ENCODE measurements at regions not wholly inside any gene's neighbourhood (a gene's known extent, or its start where the extent isn't known, plus 50 kb on each side); places are given as distances from the start of the nearest gene placed in this dataset.

GRCh38 chr13:86757236-86757978 is 913.8 kb upstream of the SLITRK5 start (continued):
- TF ChIP-seq ZNF704 (CRISPR knock-in tag; IDR thresholded peaks at IDR 0.05; ENCODE audit: borderline replicate concordance) (no peak), YY1 (IDR thresholded peaks at IDR 0.05; ENCODE audit: insufficient read depth, insufficient replicate concordance, low read depth, low read length) (no peak), RELA (CRISPR knock-in tag; IDR thresholded peaks at IDR 0.05) (no peak), HES4 (CRISPR knock-in tag; IDR thresholded peaks at IDR 0.05; ENCODE audit: borderline replicate concordance) (no peak), ZBTB21 (CRISPR knock-in tag; IDR thresholded peaks at IDR 0.05) (no peak), ZNF780A (CRISPR knock-in tag; IDR thresholded peaks at IDR 0.05) (no peak)
- TF ChIP-seq, protein P1, sequence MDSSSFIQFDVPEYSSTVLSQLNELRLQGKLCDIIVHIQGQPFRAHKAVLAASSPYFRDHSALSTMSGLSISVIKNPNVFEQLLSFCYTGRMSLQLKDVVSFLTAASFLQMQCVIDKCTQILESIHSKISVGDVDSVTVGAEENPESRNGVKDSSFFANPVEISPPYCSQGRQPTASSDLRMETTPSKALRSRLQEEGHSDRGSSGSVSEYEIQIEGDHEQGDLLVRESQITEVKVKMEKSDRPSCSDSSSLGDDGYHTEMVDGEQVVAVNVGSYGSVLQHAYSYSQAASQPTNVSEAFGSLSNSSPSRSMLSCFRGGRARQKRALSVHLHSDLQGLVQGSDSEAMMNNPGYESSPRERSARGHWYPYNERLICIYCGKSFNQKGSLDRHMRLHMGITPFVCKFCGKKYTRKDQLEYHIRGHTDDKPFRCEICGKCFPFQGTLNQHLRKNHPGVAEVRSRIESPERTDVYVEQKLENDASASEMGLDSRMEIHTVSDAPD (CRISPR knock-in tag; IDR thresholded peaks at IDR 0.05): no peak

DNA sequence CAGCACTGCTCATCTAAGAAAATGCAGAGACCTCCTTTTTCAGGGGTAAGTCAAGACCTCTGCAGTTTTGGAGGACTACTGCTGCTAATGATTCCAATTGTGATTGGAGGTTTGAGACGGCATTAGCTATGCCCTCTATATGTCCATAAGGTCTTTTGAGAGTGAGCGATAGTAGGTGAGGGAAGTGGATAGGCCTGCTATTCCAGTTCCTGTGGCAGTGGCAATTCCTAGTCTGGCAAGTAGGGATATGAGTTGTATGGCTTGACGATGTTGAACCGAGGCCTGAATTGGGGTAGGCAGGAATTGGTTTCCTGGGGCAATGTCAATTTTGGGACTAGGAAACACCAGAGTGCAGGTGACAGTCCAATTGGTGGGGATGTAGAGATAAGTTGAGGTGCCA is 913.1 kb upstream of the SLITRK5 start:
- TF ChIP-seq ESRRA (CRISPR knock-in tag; IDR thresholded peaks at IDR 0.05; ENCODE audit: low read depth): no peak
- TF ChIP-seq ZNF879 (CRISPR knock-in tag; IDR thresholded peaks at IDR 0.05): no peak
- TF ChIP-seq, protein P2, sequence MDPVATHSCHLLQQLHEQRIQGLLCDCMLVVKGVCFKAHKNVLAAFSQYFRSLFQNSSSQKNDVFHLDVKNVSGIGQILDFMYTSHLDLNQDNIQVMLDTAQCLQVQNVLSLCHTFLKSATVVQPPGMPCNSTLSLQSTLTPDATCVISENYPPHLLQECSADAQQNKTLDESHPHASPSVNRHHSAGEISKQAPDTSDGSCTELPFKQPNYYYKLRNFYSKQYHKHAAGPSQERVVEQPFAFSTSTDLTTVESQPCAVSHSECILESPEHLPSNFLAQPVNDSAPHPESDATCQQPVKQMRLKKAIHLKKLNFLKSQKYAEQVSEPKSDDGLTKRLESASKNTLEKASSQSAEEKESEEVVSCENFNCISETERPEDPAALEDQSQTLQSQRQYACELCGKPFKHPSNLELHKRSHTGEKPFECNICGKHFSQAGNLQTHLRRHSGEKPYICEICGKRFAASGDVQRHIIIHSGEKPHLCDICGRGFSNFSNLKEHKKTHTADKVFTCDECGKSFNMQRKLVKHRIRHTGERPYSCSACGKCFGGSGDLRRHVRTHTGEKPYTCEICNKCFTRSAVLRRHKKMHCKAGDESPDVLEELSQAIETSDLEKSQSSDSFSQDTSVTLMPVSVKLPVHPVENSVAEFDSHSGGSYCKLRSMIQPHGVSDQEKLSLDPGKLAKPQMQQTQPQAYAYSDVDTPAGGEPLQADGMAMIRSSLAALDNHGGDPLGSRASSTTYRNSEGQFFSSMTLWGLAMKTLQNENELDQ (CRISPR knock-in tag; IDR thresholded peaks at IDR 0.05; ENCODE audit: borderline replicate concordance): no peak
- TF ChIP-seq MBD4 (IDR thresholded peaks at IDR 0.05; ENCODE audit: borderline replicate concordance, low read length): no peak
- no peak for TF ChIP-seq ZNF569 (CRISPR knock-in tag; IDR thresholded peaks at IDR 0.05; ENCODE audit: borderline replicate concordance)
- TF ChIP-seq, protein P3, sequence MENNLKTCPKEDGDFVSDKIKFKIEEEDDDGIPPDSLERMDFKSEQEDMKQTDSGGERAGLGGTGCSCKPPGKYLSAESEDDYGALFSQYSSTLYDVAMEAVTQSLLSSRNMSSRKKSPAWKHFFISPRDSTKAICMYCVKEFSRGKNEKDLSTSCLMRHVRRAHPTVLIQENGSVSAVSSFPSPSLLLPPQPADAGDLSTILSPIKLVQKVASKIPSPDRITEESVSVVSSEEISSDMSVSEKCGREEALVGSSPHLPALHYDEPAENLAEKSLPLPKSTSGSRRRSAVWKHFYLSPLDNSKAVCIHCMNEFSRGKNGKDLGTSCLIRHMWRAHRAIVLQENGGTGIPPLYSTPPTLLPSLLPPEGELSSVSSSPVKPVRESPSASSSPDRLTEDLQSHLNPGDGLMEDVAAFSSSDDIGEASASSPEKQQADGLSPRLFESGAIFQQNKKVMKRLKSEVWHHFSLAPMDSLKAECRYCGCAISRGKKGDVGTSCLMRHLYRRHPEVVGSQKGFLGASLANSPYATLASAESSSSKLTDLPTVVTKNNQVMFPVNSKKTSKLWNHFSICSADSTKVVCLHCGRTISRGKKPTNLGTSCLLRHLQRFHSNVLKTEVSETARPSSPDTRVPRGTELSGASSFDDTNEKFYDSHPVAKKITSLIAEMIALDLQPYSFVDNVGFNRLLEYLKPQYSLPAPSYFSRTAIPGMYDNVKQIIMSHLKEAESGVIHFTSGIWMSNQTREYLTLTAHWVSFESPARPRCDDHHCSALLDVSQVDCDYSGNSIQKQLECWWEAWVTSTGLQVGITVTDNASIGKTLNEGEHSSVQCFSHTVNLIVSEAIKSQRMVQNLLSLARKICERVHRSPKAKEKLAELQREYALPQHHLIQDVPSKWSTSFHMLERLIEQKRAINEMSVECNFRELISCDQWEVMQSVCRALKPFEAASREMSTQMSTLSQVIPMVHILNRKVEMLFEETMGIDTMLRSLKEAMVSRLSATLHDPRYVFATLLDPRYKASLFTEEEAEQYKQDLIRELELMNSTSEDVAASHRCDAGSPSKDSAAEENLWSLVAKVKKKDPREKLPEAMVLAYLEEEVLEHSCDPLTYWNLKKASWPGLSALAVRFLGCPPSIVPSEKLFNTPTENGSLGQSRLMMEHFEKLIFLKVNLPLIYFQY (CRISPR knock-in tag; IDR thresholded peaks at IDR 0.05; ENCODE audit: borderline replicate concordance): no peak
- no TSS peak for BruUV-seq (replicated peaks)
- in situ Hi-C loops (cut with HindIII; ENCODE audit: extremely low pct_ligation_motif_present, low pct_unique_long_range_greater_than_20kb): no loop called here
- H3K9me3 ChIP-seq (ENCODE audit: low read length): peaks cover 8% of the 10 kb centered on the region
- POLR2A ChIA-PET: no interaction called here
- WGBS (ENCODE audit: low lambda C conversion rate): 22% methylated on average over 4 of the region's 4 CpGs
- no peak overlapping the region for H3K4me2 ChIP-seq (ENCODE audit: low read depth, low read length)
- no peak overlapping the region for H3K4me3 ChIP-seq (replicated peaks in 1 of 3; ENCODE audit: insufficient read depth in 1 of 3, low read depth in 2 of 3, low read length in 3 of 3)
- H3K27ac ChIP-seq (ENCODE audit: extremely low read length, insufficient read depth, low read length): no peak overlapping the region
- no peak for FAIRE-seq
- CTCF ChIA-PET (ENCODE audit: low intra/inter-chr PET ratio, low total read pairs): no interaction called here
- no peaks in the 10 kb centered on the region for H3K4me1 ChIP-seq (ENCODE audit: insufficient read depth, low read length)
- H3K27me3 ChIP-seq (ENCODE audit: control insufficient read depth in 1 of 2, insufficient read depth in 2 of 2, low read length in 2 of 2): no peaks in the 10 kb centered on the region
- H3K79me2 ChIP-seq (ENCODE audit: insufficient read depth, low read length): no peaks in the 10 kb centered on the region
- intact Hi-C loops (cut with micrococcal nuclease; ENCODE audit: unreplicated experiment): no loop called here
- no peak overlapping the region for H3K9ac ChIP-seq (ENCODE audit: insufficient read depth, low read depth, low read length)
- H3K36me3 ChIP-seq (replicated peaks in 1 of 2; ENCODE audit: control insufficient read depth in 1 of 2, insufficient read depth in 2 of 2, low read length in 2 of 2): no peaks in the 10 kb centered on the region
- no peak for DNase-seq (ENCODE audit: low spot score)
- H2AFZ ChIP-seq (ENCODE audit: low read length): no peak overlapping the region
- no peaks in the 10 kb centered on the region for H4K20me1 ChIP-seq (ENCODE audit: insufficient read depth, low read length)
- ATAC-seq: no peak

Measured in HepG2 (cell line).